WTC11 (cell line): ENCODE measurements at regions not wholly inside any gene's neighbourhood (a gene's known extent, or its start where the extent isn't known, plus 50 kb on each side); places are given as distances from the start of the nearest gene placed in this dataset.

Experiments
- ATAC-seq: fragments of 200-7000 bp; cut with Tn5 transposase; 2 replicates; pipeline ENCODE4 v1.10.0; 2021; ENCODE audit warnings: mild to moderate bottlenecking, moderate library complexity
- CTCF ChIA-PET: fragments of 300-600 bp; sonication (Branson Sonifier 250); formaldehyde crosslinking; loops from one replicate; lab custom pipeline; 2021; ENCODE audit warnings: antibody characterized with exemption; lab: Charles Lee
- POLR2A ChIA-PET: fragments of 350-600 bp; sonication (Branson Sonifier 250); formaldehyde crosslinking; loops from one replicate; lab custom pipeline; 2021; ENCODE audit warnings: antibody characterized with exemption; lab: Charles Lee
- DNase-seq: peaks from one replicate; pipeline ENCODE4 v3.0.0; 2021; ENCODE audit warnings: low spot score
- H3K27ac Mint-ChIP-seq: 2 replicates; pipeline ENCODE4 v1.8.0; 2021; ENCODE audit warnings: mixed read lengths
- H3K27me3 Mint-ChIP-seq: 2 replicates; pipeline ENCODE4 v1.8.0; 2021; ENCODE audit warnings: low read depth, mild to moderate bottlenecking, moderate library complexity, mixed read lengths
- H3K36me3 Mint-ChIP-seq: 2 replicates; pipeline ENCODE4 v1.8.0; 2021; ENCODE audit warnings: mixed read lengths
- H3K4me1 Mint-ChIP-seq: 2 replicates; pipeline ENCODE4 v1.8.0; 2022; ENCODE audit warnings: mixed read lengths
- H3K4me3 Mint-ChIP-seq: 2 replicates; pipeline ENCODE4 v1.8.0; 2021; ENCODE audit warnings: mild to moderate bottlenecking, moderate library complexity, mixed read lengths
- H3K9me3 Mint-ChIP-seq: 2 replicates; pipeline ENCODE4 v1.8.0; 2021; ENCODE audit warnings: mixed read lengths
- E2F4 ChIP-seq: sonication (generic); formaldehyde crosslinking; IDR thresholded peaks from 2 replicates; pipeline ENCODE4 v1.8.1; 2022; ENCODE audit warnings: low read depth, mild to moderate bottlenecking, moderate library complexity, missing genetic modification reagents, borderline replicate concordance
- FOXJ3 ChIP-seq: sonication (generic); formaldehyde crosslinking; IDR thresholded peaks from 2 replicates; pipeline ENCODE4 v1.9.0; 2021; ENCODE audit warnings: missing genetic modification reagents, mild to moderate bottlenecking, borderline replicate concordance
- GTF2I ChIP-seq: fragments of 250-450 bp; sonication (Bioruptor Pico); conservative IDR thresholded peaks from 2 replicates; pipeline ENCODE4 v1.4.0; 2021; ENCODE audit warnings: mild to moderate bottlenecking
- HMGA2 ChIP-seq: fragments of 250-450 bp; sonication (Bioruptor Pico); IDR thresholded peaks from 2 replicates; pipeline ENCODE4 v1.4.0; 2021; ENCODE audit warnings: mild to moderate bottlenecking, moderate library complexity
- IRF2 ChIP-seq: sonication (generic); formaldehyde crosslinking; IDR thresholded peaks from 2 replicates; pipeline ENCODE4 v1.8.0; 2022; ENCODE audit warnings: low read depth, missing genetic modification reagents, borderline replicate concordance
- KAT7 ChIP-seq: sonication (generic); formaldehyde crosslinking; IDR thresholded peaks from 2 replicates; pipeline ENCODE4 v1.8.1; 2023; ENCODE audit warnings: missing genetic modification reagents, mild to moderate bottlenecking, borderline replicate concordance
- MAX ChIP-seq: sonication (generic); formaldehyde crosslinking; IDR thresholded peaks from 2 replicates; pipeline ENCODE4 v1.8.0; 2022; ENCODE audit warnings: mild to moderate bottlenecking, missing genetic modification reagents
- MLX ChIP-seq: sonication (generic); formaldehyde crosslinking; IDR thresholded peaks from 2 replicates; pipeline ENCODE4 v1.8.1; 2023; ENCODE audit warnings: mild to moderate bottlenecking, missing genetic modification reagents, moderate library complexity
- NR2C2 ChIP-seq: sonication (generic); formaldehyde crosslinking; IDR thresholded peaks from 2 replicates; pipeline ENCODE4 v1.8.0; 2022; ENCODE audit warnings: mild to moderate bottlenecking, missing genetic modification reagents
- NR3C1 ChIP-seq: sonication (generic); formaldehyde crosslinking; conservative IDR thresholded peaks from 2 replicates; pipeline ENCODE4 v1.8.1; 2023; ENCODE audit warnings: low read depth, mild to moderate bottlenecking, missing genetic modification reagents
- RORB ChIP-seq: fragments of 250-450 bp; sonication (Bioruptor Pico); IDR thresholded peaks from 2 replicates; pipeline ENCODE4 v1.9.0; 2021; ENCODE audit warnings: mild to moderate bottlenecking
- TEAD4 ChIP-seq: sonication (generic); formaldehyde crosslinking; IDR thresholded peaks from 2 replicates; pipeline ENCODE4 v1.8.0; 2022; ENCODE audit warnings: mild to moderate bottlenecking, missing genetic modification reagents
- ZNF121 ChIP-seq: sonication (generic); formaldehyde crosslinking; IDR thresholded peaks from 2 replicates; pipeline ENCODE4 v1.8.0; 2023; ENCODE audit warnings: missing genetic modification reagents
- ZNF416 ChIP-seq: fragments of 250-450 bp; sonication (Bioruptor Pico); IDR thresholded peaks from 2 replicates; pipeline ENCODE4 v1.9.0; 2021; ENCODE audit warnings: mild to moderate bottlenecking, inconsistent platforms
- ZNF671 ChIP-seq: fragments of 250-450 bp; sonication (Bioruptor Pico); IDR thresholded peaks from 2 replicates; pipeline ENCODE4 v1.8.0; 2021; ENCODE audit warnings: mild to moderate bottlenecking
- ZSCAN18 ChIP-seq: fragments of 250-450 bp; sonication (Bioruptor Pico); IDR thresholded peaks from 2 replicates; pipeline ENCODE4 v2.1.2; 2022; ENCODE audit warnings: mild to moderate bottlenecking, moderate library complexity
- TF ChIP-seq, protein P1 (sequence below): sonication (generic); formaldehyde crosslinking; IDR thresholded peaks from 2 replicates; pipeline ENCODE4 v1.8.0; 2022; ENCODE audit warnings: mild to moderate bottlenecking, missing genetic modification reagents

DNA sequence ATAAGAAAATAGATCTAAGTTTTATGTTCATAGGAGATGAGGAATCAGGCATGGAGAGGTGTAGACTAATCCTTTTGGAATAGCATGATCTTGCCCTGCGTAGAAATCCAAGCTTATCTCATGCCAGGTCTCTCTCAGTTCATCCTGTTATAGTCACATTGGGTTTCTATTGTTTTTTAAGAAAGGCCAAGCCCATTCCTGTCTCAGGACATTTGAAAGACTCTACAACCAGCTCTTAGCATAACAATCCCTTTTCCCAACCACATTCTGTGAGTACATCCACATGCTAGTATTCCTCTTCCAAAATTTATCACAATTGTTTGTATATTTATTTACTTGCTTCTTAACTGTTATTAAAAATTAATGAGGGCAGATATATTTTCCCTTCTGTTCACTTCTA is 130.3 kb downstream of the MMUT start:
- Mint-ChIP-seq H3K27me3 (peaks cover 4% of the 10 kb centered on the region; the same call in 1 of the 2 replicates), H3K27ac (peak overlapping the region; percentile 30; the same call in 1 of the 2 replicates), H3K4me1 (peaks cover 27% of the 10 kb centered on the region), H3K9me3 (peaks cover 32% of the 10 kb centered on the region), H3K36me3 (peaks cover 34% of the 10 kb centered on the region), H3K4me3 (no peak overlapping the region)
- ChIA-PET CTCF (no interaction called here), POLR2A (interaction anchor here (0.6 kb wide), 1 partner anchor 14 kb away, joined by 11 read pairs; no protein-coding TSS in a partner anchor)
- ATAC-seq = peak; percentile 91
- no peak for TF ChIP-seq HMGA2 (CRISPR knock-in tag)
- TF ChIP-seq, protein P1, sequence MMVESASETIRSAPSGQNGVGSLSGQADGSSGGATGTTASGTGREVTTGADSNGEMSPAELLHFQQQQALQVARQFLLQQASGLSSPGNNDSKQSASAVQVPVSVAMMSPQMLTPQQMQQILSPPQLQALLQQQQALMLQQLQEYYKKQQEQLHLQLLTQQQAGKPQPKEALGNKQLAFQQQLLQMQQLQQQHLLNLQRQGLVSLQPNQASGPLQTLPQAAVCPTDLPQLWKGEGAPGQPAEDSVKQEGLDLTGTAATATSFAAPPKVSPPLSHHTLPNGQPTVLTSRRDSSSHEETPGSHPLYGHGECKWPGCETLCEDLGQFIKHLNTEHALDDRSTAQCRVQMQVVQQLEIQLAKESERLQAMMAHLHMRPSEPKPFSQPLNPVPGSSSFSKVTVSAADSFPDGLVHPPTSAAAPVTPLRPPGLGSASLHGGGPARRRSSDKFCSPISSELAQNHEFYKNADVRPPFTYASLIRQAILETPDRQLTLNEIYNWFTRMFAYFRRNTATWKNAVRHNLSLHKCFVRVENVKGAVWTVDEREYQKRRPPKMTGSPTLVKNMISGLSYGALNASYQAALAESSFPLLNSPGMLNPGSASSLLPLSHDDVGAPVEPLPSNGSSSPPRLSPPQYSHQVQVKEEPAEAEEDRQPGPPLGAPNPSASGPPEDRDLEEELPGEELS (CRISPR knock-in tag) = no peak
- no peak for DNase-seq

- no peak overlapping the region for H3K4me3 Mint-ChIP-seq
- H3K27ac Mint-ChIP-seq = no peak overlapping the region
- TF ChIP-seq RORB (CRISPR knock-in tag) = no peak
- TF ChIP-seq IRF2 (CRISPR knock-in tag) = no peak
- no peak for TF ChIP-seq MAX (CRISPR knock-in tag)
- no peak for TF ChIP-seq ZSCAN18 (CRISPR knock-in tag)
- TF ChIP-seq MLX (CRISPR knock-in tag) = no peak
- TF ChIP-seq, protein P1 (CRISPR knock-in tag) = no peak
- H3K9me3 Mint-ChIP-seq = peaks cover 17% of the 10 kb centered on the region
- no peak for DNase-seq
- no peak for ATAC-seq
- H3K4me1 Mint-ChIP-seq = peaks cover 36% of the 10 kb centered on the region
- no peaks in the 10 kb centered on the region for H3K27me3 Mint-ChIP-seq
- H3K36me3 Mint-ChIP-seq = peaks cover 7% of the 10 kb centered on the region; the same call in 1 of the 2 replicates
- ChIA-PET POLR2A (no interaction called here), CTCF (interaction anchor here (1.2 kb wide), 1 partner anchor 81 kb away, joined by 3 read pairs; no protein-coding TSS in a partner anchor)
Observed at GRCh38 chr6:49329186-49329585, 133.9 kb downstream of the MMUT start.

DNA sequence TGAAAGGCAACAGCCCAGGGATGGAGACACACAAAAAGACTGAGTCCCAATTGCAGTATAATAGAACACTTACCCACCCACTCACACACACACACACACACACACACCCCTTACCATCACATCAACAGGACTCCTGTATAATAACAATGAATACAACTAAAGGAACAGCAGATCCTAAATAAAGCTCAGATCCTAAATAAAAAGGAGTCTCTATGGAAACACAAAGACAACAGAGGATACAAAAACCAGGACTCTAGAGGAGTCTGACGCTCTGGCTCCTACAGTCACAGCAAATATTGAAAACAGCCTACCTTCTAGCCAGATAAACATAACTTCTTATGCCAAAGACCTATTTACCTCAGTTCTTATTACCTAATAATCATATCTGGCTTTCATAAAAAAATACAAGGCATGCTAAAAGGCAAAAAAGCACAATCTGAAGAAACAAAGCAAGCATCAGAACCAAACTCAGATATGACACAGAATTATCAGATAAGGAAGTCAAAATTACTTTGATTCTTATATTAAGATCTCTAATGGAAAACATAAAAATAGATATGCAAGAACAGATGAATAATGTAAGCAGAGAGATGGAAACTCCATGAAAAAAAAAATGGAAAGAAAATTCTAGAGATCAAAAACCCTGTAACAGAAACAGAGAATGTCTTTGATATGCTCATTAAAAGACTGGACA is 134.9 kb downstream of the MMUT start:
- TF ChIP-seq NR3C1 (no peak), KAT7 (no peak), ZNF416 (CRISPR knock-in tag) (no peak), ZNF121 (CRISPR knock-in tag) (no peak), GTF2I (no peak)
- H3K4me1 Mint-ChIP-seq = peaks cover 30% of the 10 kb centered on the region
- no peak overlapping the region for H3K4me3 Mint-ChIP-seq
- no peaks in the 10 kb centered on the region for H3K27me3 Mint-ChIP-seq
- peaks cover 3% of the 10 kb centered on the region; the same call in 1 of the 2 replicates for H3K36me3 Mint-ChIP-seq
- H3K27ac Mint-ChIP-seq = no peak overlapping the region
- POLR2A ChIA-PET = no interaction called here
- peaks cover 20% of the 10 kb centered on the region for H3K9me3 Mint-ChIP-seq
- CTCF ChIA-PET = no interaction called here
- ATAC-seq (no peak), DNase-seq (no peak)

DNA sequence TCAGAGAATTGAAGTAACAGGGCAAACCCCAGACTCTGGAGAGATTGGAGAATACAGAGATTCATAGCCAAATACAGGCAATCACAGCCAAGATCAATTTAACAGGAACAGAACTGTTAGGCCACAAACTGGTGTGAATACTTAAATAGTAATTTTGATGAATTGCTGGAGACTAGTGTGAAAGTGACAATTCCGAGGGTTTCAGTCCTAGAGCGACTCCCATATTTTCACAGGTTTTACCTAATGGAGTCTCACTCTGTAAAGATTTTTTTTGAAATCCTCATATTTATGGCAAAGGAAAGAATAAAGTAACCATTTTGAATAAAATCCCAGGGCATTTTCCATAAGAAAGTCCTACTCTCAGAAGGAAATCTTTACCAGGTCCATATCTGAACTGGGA is 135.5 kb downstream of the MMUT start:
- Mint-ChIP-seq H3K36me3 (peaks cover 3% of the 10 kb centered on the region; the same call in 1 of the 2 replicates), H3K4me3 (no peak overlapping the region), H3K4me1 (peaks cover 24% of the 10 kb centered on the region), H3K27me3 (no peaks in the 10 kb centered on the region), H3K27ac (no peak overlapping the region), H3K9me3 (peaks cover 20% of the 10 kb centered on the region)
- ChIA-PET POLR2A (no interaction called here), CTCF (no interaction called here)
- no peak for ATAC-seq
- DNase-seq = no peak
- TF ChIP-seq FOXJ3 (CRISPR knock-in tag) (no peak), TEAD4 (CRISPR knock-in tag) (no peak), E2F4 (CRISPR knock-in tag) (no peak), NR2C2 (CRISPR knock-in tag) (no peak), RORB (CRISPR knock-in tag) (no peak), ZSCAN18 (CRISPR knock-in tag) (no peak), ZNF671 (no peak)
